NT2/D1 (cell line): ENCODE measurements at regions not wholly inside any gene's neighbourhood (a gene's known extent, or its start where the extent isn't known, plus 50 kb on each side); places are given as distances from the start of the nearest gene placed in this dataset.
"Not testable (repeated sequence)": the region's sequence is repeated elsewhere in the genome, so short reads cannot be mapped to it uniquely, and the experiment has no call there.

ENCODE experiments used
- YY1 ChIP-seq: IDR thresholded peaks from 2 replicates; pipeline ENCODE4 v1.6.1; 2011; ENCODE audit not compliant: insufficient read length, insufficient read depth
- ZNF274 ChIP-seq: IDR thresholded peaks from 2 replicates; pipeline ENCODE4 v1.6.1; 2011; ENCODE audit warnings: mild to moderate bottlenecking, low read depth, low read length

DNA sequence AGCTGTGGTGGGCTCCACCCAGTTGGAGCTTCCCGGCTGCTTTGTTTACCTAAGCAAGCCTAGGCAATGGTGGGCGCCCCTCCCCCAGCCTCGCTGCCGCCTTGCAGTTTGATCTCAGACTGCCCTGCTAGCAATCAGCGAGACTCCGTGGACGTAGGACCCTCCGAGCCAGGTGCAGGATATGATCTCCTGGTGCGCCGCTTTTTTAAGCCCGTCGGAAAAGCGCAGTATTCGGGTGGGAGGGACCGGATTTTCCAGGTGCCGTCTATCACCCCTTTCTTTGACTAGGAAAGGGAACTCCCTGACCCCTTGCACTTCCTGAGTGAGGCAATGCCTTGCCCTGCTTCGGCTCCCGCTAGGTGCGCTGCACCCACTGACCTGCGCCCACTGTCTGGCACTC, 170.9 kb upstream of the ZBTB20 start:
- not testable (repeated sequence) for TF ChIP-seq YY1, ZNF274
